ENCODE measurements at regions not wholly inside any gene's neighbourhood (a gene's known extent, or its start where the extent isn't known, plus 50 kb on each side); places are given as distances from the start of the nearest gene placed in this dataset.

GRCh38 chr9:22354699-22355384 is 91.8 kb upstream of the DMRTA1 start:
- Histone ChIP-seq H3K36me3 (no peaks in the 10 kb centered on the region), H3K27me3 (no peaks in the 10 kb centered on the region), H3K27ac (no peak overlapping the region), H3K9me3 (replicated peaks in 1 of 11) (peaks cover 0 to 16% (median 0%) of the 10 kb centered on the region in 11 experiments; a peak in 4 of 22 replicates), H3K4me3 (no peak overlapping the region), H4K20me1 (no peaks in the 10 kb centered on the region), H3K4me1 (no peaks in the 10 kb centered on the region), H3K4me2 (no peak overlapping the region), H3K9ac (no peak overlapping the region)
- no peak for TF ChIP-seq Cebpa-rat (IDR thresholded peaks at IDR 0.05)

DNA sequence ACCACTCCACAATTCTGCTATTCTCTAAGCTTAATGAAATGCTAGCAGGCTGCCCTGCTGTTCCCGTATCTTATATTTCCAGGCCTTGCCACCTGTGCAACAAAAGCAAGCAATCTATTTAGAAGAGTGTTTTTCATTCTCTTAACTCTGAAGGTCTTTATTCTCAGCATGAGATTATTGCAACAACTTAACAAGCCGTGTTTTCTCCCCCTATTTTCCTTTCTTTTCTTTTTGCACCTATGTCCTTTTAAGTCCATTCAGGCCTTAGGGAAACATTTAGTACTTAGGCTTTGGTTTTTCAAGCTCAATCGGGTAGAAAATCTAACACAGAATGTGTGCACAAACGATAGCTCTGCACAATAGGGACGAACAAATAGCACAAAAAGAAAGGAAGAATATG is 89.6 kb upstream of the DMRTA1 start:
- Histone ChIP-seq H4K20me1 (no peaks in the 10 kb centered on the region), H3K27me3 (no peaks in the 10 kb centered on the region), H3K27ac (no peak overlapping the region), H3K4me1 (no peaks in the 10 kb centered on the region), H3K9me3 (replicated peaks in 1 of 11) (peaks cover 0 to 16% (median 0%) of the 10 kb centered on the region in 11 experiments; a peak in 4 of 22 replicates), H3K4me2 (no peak overlapping the region), H3K36me3 (no peaks in the 10 kb centered on the region), H3K9ac (no peak overlapping the region), H3K4me3 (no peak overlapping the region)
- TF ChIP-seq Cebpa-rat (IDR thresholded peaks at IDR 0.05) = no peak

DNA sequence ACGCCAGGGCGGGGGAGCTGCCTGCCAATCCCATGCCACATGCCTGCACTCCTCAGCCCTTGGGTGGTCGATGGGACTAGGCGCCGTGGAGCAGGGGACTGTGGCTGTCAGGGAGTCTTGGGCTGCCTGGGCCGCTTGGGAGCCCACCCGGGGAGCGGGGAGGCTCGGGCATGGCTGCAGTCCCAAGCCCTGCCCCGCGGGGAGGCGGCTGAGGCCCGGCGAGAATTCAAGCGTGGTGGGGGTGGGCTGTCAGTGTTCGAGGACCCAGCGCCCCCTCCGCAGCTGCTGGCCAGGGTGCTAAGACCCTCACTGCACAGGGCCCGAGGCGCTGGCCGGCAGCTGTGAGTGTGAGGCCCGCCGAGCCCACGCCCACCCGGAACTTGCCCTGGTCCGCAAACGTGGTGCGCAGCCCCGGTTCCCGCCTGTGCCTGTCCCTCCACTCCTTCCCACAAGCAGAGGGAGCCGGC is 83.2 kb upstream of the DMRTA1 start:
- H3K4me2 ChIP-seq = no peak overlapping the region
- no peaks in the 10 kb centered on the region for H3K36me3 ChIP-seq
- no peak for TF ChIP-seq Cebpa-rat (IDR thresholded peaks at IDR 0.05)
- H3K9me3 ChIP-seq (replicated peaks in 1 of 11) = peaks cover 7 to 16% (median 11%) of the 10 kb centered on the region in 11 experiments; a peak in 21 of 22 replicates
- no peak overlapping the region for H3K4me3 ChIP-seq
- no peaks in the 10 kb centered on the region for H3K27me3 ChIP-seq
- H3K4me1 ChIP-seq = no peaks in the 10 kb centered on the region
- H3K9ac ChIP-seq = no peak overlapping the region
- H3K27ac ChIP-seq = no peak overlapping the region
- H4K20me1 ChIP-seq = no peaks in the 10 kb centered on the region

DNA sequence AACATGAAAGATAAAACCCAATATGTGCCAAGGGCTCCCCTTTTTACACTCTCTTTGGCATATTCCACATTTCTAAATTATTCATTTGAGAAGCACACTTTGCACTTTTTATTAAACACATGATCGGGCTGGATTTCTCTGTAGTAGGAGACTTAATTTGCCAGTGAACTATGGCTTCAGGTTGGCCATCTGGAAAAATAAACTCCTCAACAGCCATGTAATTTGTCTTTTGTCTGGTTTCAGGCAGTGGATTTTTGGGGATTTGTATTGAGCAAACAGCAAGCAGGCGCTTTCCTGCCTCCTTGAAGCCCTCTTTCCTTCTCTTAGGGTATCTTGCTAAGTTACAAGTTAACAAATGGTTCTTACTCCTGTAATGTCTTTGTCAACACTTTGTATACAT is 73.0 kb upstream of the DMRTA1 start:
- no peak overlapping the region for H3K4me3 ChIP-seq
- H3K27ac ChIP-seq = no peak overlapping the region
- no peaks in the 10 kb centered on the region for H3K4me1 ChIP-seq
- no peak for TF ChIP-seq Cebpa-rat (IDR thresholded peaks at IDR 0.05)
- no peaks in the 10 kb centered on the region for H3K9me3 ChIP-seq (replicated peaks in 1 of 11)
- no peaks in the 10 kb centered on the region for H3K36me3 ChIP-seq
- H4K20me1 ChIP-seq = no peaks in the 10 kb centered on the region
- no peak overlapping the region for H3K9ac ChIP-seq
- no peak overlapping the region for H3K4me2 ChIP-seq
- no peaks in the 10 kb centered on the region for H3K27me3 ChIP-seq

GRCh38 chr9:22374051-22374450 is 72.6 kb upstream of the DMRTA1 start:
- H3K9me3 ChIP-seq (replicated peaks in 1 of 11) = no peaks in the 10 kb centered on the region
- no peaks in the 10 kb centered on the region for H4K20me1 ChIP-seq
- TF ChIP-seq Cebpa-rat (IDR thresholded peaks at IDR 0.05) = no peak
- H3K4me1 ChIP-seq = no peaks in the 10 kb centered on the region
- H3K27ac ChIP-seq = no peak overlapping the region
- H3K4me2 ChIP-seq = no peak overlapping the region
- H3K9ac ChIP-seq = no peak overlapping the region
- H3K4me3 ChIP-seq = no peak overlapping the region
- H3K27me3 ChIP-seq = no peaks in the 10 kb centered on the region
- H3K36me3 ChIP-seq = no peaks in the 10 kb centered on the region

- Histone ChIP-seq H3K9ac (no peak overlapping the region), H3K4me3 (no peak overlapping the region), H3K27ac (no peak overlapping the region), H3K4me1 (no peaks in the 10 kb centered on the region), H3K36me3 (no peaks in the 10 kb centered on the region), H4K20me1 (no peaks in the 10 kb centered on the region), H3K9me3 (replicated peaks in 1 of 11) (no peaks in the 10 kb centered on the region), H3K27me3 (no peaks in the 10 kb centered on the region), H3K4me2 (no peak overlapping the region)
- no peak for TF ChIP-seq Cebpa-rat (IDR thresholded peaks at IDR 0.05)
Measured at GRCh38 chr9:22379272-22379671, 67.4 kb upstream of the DMRTA1 start.

GRCh38 chr9:22381170-22381569 is 65.5 kb upstream of the DMRTA1 start:
- Histone ChIP-seq H3K36me3 (no peaks in the 10 kb centered on the region), H3K4me1 (no peaks in the 10 kb centered on the region), H3K4me3 (no peak overlapping the region), H3K9ac (no peak overlapping the region), H3K27me3 (no peaks in the 10 kb centered on the region), H3K27ac (no peak overlapping the region), H3K9me3 (replicated peaks in 1 of 11) (no peaks in the 10 kb centered on the region), H4K20me1 (no peaks in the 10 kb centered on the region), H3K4me2 (no peak overlapping the region)
- no peak for TF ChIP-seq Cebpa-rat (IDR thresholded peaks at IDR 0.05)

DNA sequence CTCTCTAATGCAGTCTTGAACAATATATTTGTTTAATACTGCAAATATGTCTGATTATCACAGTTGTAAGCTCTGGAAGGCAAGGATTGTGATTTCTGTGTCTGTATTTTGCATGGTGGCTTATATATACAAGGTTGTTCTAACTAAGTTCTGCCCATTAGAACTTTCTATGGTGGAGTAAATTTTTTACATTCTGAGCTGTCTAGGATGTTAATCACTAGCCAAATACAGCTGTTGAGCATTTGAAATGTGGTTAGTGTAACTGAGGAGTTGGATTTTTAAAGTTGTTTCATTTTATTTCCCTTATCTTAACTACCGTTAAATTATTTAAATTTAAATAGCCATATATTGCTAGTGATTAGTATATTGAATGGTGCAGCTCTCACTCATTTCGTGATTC is 64.3 kb upstream of the DMRTA1 start:
- no peaks in the 10 kb centered on the region for H3K9me3 ChIP-seq (replicated peaks in 1 of 11)
- no peaks in the 10 kb centered on the region for H3K27me3 ChIP-seq
- no peaks in the 10 kb centered on the region for H3K4me1 ChIP-seq
- H3K4me2 ChIP-seq = no peak overlapping the region
- H3K4me3 ChIP-seq = no peak overlapping the region
- no peak overlapping the region for H3K27ac ChIP-seq
- no peaks in the 10 kb centered on the region for H3K36me3 ChIP-seq
- TF ChIP-seq Cebpa-rat (IDR thresholded peaks at IDR 0.05) = no peak
- H4K20me1 ChIP-seq = no peaks in the 10 kb centered on the region
- H3K9ac ChIP-seq = no peak overlapping the region

DNA sequence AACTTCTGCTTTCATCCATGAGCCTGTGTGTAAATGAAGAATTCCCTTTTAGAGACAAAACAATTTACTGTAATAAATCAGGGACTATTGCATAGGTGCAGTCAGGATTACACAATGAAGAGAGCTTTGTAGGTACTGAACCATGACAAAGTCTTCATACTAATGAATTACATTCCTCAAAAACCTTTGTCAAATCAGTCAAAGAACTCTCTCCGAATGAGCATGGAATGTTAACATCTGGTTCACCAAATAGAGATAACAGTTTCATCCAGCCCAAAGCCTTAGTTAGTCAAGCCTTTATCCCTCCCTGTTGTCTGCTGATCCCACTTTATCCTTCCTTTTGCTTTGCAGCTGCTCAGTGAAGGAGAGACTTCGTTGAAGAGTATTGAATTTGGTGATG is 62.9 kb upstream of the DMRTA1 start:
- Histone ChIP-seq H3K9me3 (replicated peaks in 1 of 11) (no peaks in the 10 kb centered on the region), H3K36me3 (no peaks in the 10 kb centered on the region), H3K4me2 (no peak overlapping the region), H4K20me1 (no peaks in the 10 kb centered on the region), H3K27ac (no peak overlapping the region), H3K4me1 (no peaks in the 10 kb centered on the region), H3K9ac (no peak overlapping the region), H3K27me3 (no peaks in the 10 kb centered on the region), H3K4me3 (no peak overlapping the region)
- no peak for TF ChIP-seq Cebpa-rat (IDR thresholded peaks at IDR 0.05)

DNA sequence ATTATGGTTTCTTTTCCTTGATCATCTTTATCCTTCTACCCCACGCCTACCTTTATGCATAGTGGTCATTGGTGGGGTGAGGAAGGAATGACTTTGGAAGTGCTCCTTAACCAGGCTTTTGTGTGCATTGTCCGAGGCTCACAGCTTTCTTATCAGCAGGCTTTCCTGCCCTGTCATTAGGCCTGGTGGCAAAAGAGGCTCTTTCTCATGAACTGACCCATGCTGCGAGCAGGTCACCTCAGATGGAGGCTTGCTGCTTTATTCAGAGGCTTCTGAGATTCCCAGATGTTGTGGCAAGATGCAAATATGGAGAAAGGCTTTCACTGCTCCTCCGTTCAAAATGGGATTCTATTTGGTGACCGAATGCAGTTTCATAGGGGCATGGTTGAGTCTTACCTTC is 57.4 kb upstream of the DMRTA1 start:
- Histone ChIP-seq H3K9ac (no peak overlapping the region), H3K27ac (no peak overlapping the region), H3K36me3 (no peaks in the 10 kb centered on the region), H3K4me1 (no peaks in the 10 kb centered on the region), H3K27me3 (no peaks in the 10 kb centered on the region), H3K4me2 (no peak overlapping the region), H3K4me3 (no peak overlapping the region), H3K9me3 (replicated peaks in 1 of 11) (no peaks in the 10 kb centered on the region), H4K20me1 (no peaks in the 10 kb centered on the region)
- TF ChIP-seq Cebpa-rat (IDR thresholded peaks at IDR 0.05) = no peak
